ENCODE measurements at regions not wholly inside any gene's neighbourhood (a gene's known extent, or its start where the extent isn't known, plus 50 kb on each side); places are given as distances from the start of the nearest gene placed in this dataset.

DNA sequence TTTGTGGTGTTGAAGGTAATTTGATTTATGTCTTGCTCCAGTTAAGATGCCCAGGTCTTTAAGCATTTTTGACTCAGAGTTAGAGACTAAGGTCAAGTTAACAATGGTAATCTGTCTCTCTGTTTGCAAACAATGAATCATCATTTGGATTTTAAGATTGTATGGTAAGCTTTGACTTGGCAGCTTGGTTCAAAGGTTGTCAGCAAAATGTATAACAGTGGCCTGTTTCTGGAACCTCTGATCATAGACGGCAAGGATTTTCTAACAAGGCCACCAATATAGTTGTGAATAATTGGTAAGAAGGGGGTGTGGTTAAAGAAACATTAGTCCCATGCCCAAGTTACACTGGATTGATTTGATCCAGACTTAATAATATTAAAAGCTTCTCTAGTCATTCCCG, 775.2 kb upstream of the GOLIM4 start:
- TF ChIP-seq, protein P1, sequence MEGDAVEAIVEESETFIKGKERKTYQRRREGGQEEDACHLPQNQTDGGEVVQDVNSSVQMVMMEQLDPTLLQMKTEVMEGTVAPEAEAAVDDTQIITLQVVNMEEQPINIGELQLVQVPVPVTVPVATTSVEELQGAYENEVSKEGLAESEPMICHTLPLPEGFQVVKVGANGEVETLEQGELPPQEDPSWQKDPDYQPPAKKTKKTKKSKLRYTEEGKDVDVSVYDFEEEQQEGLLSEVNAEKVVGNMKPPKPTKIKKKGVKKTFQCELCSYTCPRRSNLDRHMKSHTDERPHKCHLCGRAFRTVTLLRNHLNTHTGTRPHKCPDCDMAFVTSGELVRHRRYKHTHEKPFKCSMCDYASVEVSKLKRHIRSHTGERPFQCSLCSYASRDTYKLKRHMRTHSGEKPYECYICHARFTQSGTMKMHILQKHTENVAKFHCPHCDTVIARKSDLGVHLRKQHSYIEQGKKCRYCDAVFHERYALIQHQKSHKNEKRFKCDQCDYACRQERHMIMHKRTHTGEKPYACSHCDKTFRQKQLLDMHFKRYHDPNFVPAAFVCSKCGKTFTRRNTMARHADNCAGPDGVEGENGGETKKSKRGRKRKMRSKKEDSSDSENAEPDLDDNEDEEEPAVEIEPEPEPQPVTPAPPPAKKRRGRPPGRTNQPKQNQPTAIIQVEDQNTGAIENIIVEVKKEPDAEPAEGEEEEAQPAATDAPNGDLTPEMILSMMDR (IDR thresholded peaks at IDR 0.05; ENCODE audit: insufficient read depth, low read depth, low read length): no peak
- TF ChIP-seq EZH2 (IDR thresholded peaks at IDR 0.05; ENCODE audit: insufficient read depth, low read length): no peak
